HEK293T (cell line): ENCODE measurements at regions not wholly inside any gene's neighbourhood (a gene's known extent, or its start where the extent isn't known, plus 50 kb on each side); places are given as distances from the start of the nearest gene placed in this dataset.

Source experiments
- CTCF ChIA-PET: fragments of 350-600 bp; formaldehyde crosslinking; extraction: SDS; loops from one replicate; lab custom pipeline; 2021; ENCODE audit warnings: antibody characterized with exemption, inconsistent platforms; lab: Yijun Ruan, JAX
- POLR2A ChIA-PET: fragments of 350-600 bp; formaldehyde crosslinking; extraction: SDS; loops from one replicate; lab custom pipeline; 2020; ENCODE audit warnings: antibody characterized with exemption, inconsistent platforms; lab: Yijun Ruan, JAX
- DNase-seq: peaks from one replicate; pipeline ENCODE4 v3.0.0; 2012; ENCODE audit warnings: mixed read lengths; ENCODE audit errors: extremely low spot score
- ARNT ChIP-seq: fragments of 450-650 bp; IDR thresholded peaks from 2 replicates; pipeline ENCODE4 v1.6.1; 2017; ENCODE audit warnings: mild to moderate bottlenecking
- BHLHE40 ChIP-seq: fragments of 450-650 bp; IDR thresholded peaks from 2 replicates; pipeline ENCODE4 v1.6.1; 2016; ENCODE audit warnings: mild to moderate bottlenecking, moderate library complexity, borderline replicate concordance
- CTBP1 ChIP-seq: fragments of 450-650 bp; IDR thresholded peaks from 2 replicates; pipeline ENCODE4 v1.6.1; 2016; ENCODE audit warnings: borderline replicate concordance
- ELF4 ChIP-seq: fragments of 450-650 bp; IDR thresholded peaks from 2 replicates; pipeline ENCODE4 v1.6.1; 2017; ENCODE audit warnings: antibody characterized with exemption
- FOXA1 ChIP-seq: fragments of 450-650 bp; IDR thresholded peaks from 2 replicates; pipeline ENCODE4 v1.6.1; 2016; ENCODE audit warnings: mild to moderate bottlenecking
- FOXK2 ChIP-seq: fragments of 450-650 bp; IDR thresholded peaks from 2 replicates; pipeline ENCODE4 v1.6.1; 2016; ENCODE audit warnings: mild to moderate bottlenecking
- FOXM1 ChIP-seq: fragments of 450-650 bp; IDR thresholded peaks from 2 replicates; pipeline ENCODE4 v1.6.1; 2017; ENCODE audit warnings: mild to moderate bottlenecking, borderline replicate concordance
- HDGF ChIP-seq: fragments of 450-650 bp; IDR thresholded peaks from 2 replicates; pipeline ENCODE4 v1.6.1; 2017; ENCODE audit warnings: antibody characterized with exemption, borderline replicate concordance
- L3MBTL2 ChIP-seq: fragments of 450-650 bp; conservative IDR thresholded peaks from 2 replicates; pipeline ENCODE4 v1.6.1; 2016; ENCODE audit warnings: mild to moderate bottlenecking
- LEF1 ChIP-seq: fragments of 450-650 bp; IDR thresholded peaks from 2 replicates; pipeline ENCODE4 v1.6.1; 2017; ENCODE audit warnings: mild to moderate bottlenecking, borderline replicate concordance
- NFRKB ChIP-seq: fragments of 450-650 bp; IDR thresholded peaks from 2 replicates; pipeline ENCODE4 v1.6.1; 2016; ENCODE audit warnings: mild to moderate bottlenecking, moderate library complexity
- PKNOX1 ChIP-seq: fragments of 450-650 bp; IDR thresholded peaks from 2 replicates; pipeline ENCODE4 v1.6.1; 2016
- SP1 ChIP-seq: fragments of 450-650 bp; IDR thresholded peaks from 2 replicates; pipeline ENCODE4 v1.6.1; 2017
- SUZ12 ChIP-seq: fragments of 450-650 bp; IDR thresholded peaks from 2 replicates; pipeline ENCODE4 v1.6.1; 2016; ENCODE audit warnings: mild to moderate bottlenecking
- TARDBP ChIP-seq: fragments of 450-650 bp; IDR thresholded peaks from 2 replicates; pipeline ENCODE4 v1.6.1; 2016
- ZNF384 ChIP-seq: fragments of 450-650 bp; IDR thresholded peaks from 2 replicates; pipeline ENCODE4 v1.6.1; 2016

GRCh38 chr6:98586163-98586562, 248.2 kb upstream of the POU3F2 start:
- ChIA-PET POLR2A (no interaction called here), CTCF (no interaction called here)
- no peak for DNase-seq
- no peak for TF ChIP-seq FOXM1
- no peak for TF ChIP-seq NFRKB
- TF ChIP-seq FOXA1, result no peak
- TF ChIP-seq TARDBP, result no peak
- no peak for TF ChIP-seq ELF4
- TF ChIP-seq HDGF, result no peak
- TF ChIP-seq PKNOX1, result no peak
- no peak for TF ChIP-seq ARNT

DNA sequence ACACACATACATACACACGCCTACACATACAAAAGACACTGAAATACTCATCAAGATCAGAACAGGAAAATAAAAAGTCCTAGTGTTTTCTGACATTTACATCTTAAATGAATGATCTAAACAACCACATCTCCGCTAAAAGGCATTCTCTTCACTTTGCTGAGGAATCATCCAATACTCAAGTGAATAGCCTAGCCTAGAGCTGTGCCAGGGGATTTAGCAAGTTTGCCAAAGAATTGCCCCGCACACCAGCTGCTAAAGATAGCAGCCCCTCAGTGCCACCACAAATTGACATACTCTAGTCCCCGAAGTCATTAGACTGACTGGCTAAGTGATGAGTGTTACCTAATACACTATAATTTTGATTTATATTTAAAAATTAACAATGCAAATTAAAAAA, 246.8 kb upstream of the POU3F2 start:
- no peak for DNase-seq
- ChIA-PET CTCF (no interaction called here), POLR2A (no interaction called here)
- TF ChIP-seq NFRKB, result no peak
- TF ChIP-seq L3MBTL2, result no peak
- TF ChIP-seq ZNF384, result no peak
- TF ChIP-seq TARDBP, result no peak
- no peak for TF ChIP-seq CTBP1
- no peak for TF ChIP-seq ELF4
- no peak for TF ChIP-seq LEF1
- TF ChIP-seq SP1, result no peak

DNA sequence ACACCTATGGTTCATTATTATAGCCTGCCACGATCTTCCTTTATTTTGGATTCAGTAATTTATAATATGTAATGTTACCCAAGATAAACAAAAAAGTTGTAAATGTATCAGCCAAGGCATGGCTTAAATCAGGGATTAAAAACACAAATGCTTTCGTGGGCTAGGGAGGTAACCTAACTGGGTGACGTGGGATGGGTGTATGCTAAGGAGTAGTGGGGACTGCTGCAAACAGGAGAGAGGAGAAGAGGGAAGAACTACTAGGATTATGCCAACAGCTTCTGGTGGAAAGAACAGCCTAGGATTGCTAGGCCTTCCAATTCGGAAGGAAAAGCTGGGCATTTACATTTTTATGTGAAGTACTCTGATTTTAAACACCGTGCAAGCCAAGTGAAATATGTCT, 244.8 kb upstream of the POU3F2 start:
- TF ChIP-seq FOXM1 (no peak), PKNOX1 (no peak), L3MBTL2 (no peak)
- no peak for DNase-seq
- ChIA-PET CTCF (no interaction called here), POLR2A (no interaction called here)

DNA sequence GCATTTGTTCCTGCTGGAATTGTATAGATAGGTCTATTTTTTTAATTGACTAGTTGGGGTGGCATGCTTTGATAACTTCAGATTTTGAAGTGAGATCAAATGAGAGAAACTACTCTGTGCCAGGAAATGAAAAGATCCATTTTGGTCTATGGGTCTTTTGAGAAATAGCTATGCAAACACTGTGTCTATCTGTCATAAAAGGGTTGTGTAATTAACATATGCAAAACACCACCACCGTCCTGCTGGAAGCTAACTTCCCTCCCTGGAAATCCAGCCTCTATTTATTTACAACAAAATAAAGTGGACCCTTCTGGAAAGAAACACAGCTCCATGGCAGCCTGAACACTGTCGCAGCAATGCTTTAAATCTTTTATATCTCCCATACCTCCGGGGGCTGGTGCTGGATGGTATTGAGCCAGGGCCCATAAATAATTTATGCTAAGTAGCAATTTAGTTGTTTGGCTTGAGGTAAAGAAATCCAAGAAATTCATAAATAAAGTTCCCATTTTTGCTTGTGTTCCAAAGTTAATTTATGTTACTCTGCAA, 244.2 kb upstream of the POU3F2 start:
- CTCF ChIA-PET, result no interaction called here

GRCh38 chr6:98590997-98591396, 243.4 kb upstream of the POU3F2 start:
- CTCF ChIA-PET, result no interaction called here
- POLR2A ChIA-PET, result no interaction called here
- DNase-seq, result no peak
- TF ChIP-seq SP1, result no peak
- no peak for TF ChIP-seq FOXM1
- TF ChIP-seq HDGF, result no peak
- no peak for TF ChIP-seq ELF4
- no peak for TF ChIP-seq CTBP1
- no peak for TF ChIP-seq FOXA1
- no peak for TF ChIP-seq TARDBP
- no peak for TF ChIP-seq SUZ12
- TF ChIP-seq BHLHE40, result no peak
- no peak for TF ChIP-seq ARNT
- TF ChIP-seq NFRKB, result no peak
- TF ChIP-seq L3MBTL2, result no peak
- no peak for TF ChIP-seq FOXK2
- TF ChIP-seq ZNF384, result no peak
- no peak for TF ChIP-seq PKNOX1
- TF ChIP-seq LEF1, result no peak

More for the DNA sequence above, 244.2 kb upstream of the POU3F2 start:
- no peak for DNase-seq
- no peak for TF ChIP-seq SUZ12
- TF ChIP-seq NFRKB, result no peak
- no peak for TF ChIP-seq LEF1
- no peak for TF ChIP-seq SP1
- TF ChIP-seq ARNT, result no peak
- no peak for TF ChIP-seq CTBP1
- no peak for TF ChIP-seq BHLHE40
- no peak for TF ChIP-seq FOXM1
- no peak for TF ChIP-seq PKNOX1
- POLR2A ChIA-PET, result no interaction called here

DNA sequence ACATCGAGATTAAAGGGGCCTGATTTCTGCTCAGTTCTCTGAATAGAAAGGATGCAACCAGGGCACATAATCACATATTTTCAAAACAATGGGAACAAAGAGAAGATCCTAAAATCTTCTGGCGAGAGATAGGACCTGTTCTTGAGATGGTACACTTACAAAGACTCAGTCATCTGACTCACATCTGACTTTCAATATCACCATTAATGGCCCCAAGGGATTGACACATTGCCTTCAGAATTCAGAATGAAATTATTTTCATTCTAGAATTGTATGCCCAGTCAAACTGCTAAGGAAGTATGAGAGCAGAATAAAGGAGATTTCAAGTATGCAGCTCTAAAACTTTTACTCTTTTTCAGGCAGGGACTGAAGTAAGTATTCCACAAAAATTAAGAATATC, 240.7 kb upstream of the POU3F2 start:
- DNase-seq, result no peak

GRCh38 chr6:98601716-98602115, 232.7 kb upstream of the POU3F2 start:
- POLR2A ChIA-PET, result no interaction called here
- DNase-seq, result no peak
- TF ChIP-seq HDGF (no peak), FOXK2 (no peak), TARDBP (no peak), L3MBTL2 (no peak), ELF4 (no peak), FOXM1 (no peak), LEF1 (no peak), CTBP1 (no peak), SP1 (no peak)
- CTCF ChIA-PET, result interaction anchor here (1.0 kb wide), 1 partner anchor 56 kb away, joined by 3 read pairs; no protein-coding TSS in a partner anchor

More for the DNA sequence above, 240.7 kb upstream of the POU3F2 start:
- no peak for TF ChIP-seq SUZ12
- no peak for TF ChIP-seq FOXK2
- no peak for TF ChIP-seq L3MBTL2
- TF ChIP-seq SP1, result no peak
- ChIA-PET POLR2A (no interaction called here), CTCF (interaction anchor here (0.5 kb wide), 1 partner anchor 761 kb away, joined by 3 read pairs; no protein-coding TSS in a partner anchor)
